NCI-H2196 (cell line): ENCODE measurements at regions not wholly inside any gene's neighbourhood (a gene's known extent, or its start where the extent isn't known, plus 50 kb on each side); places are given as distances from the start of the nearest gene placed in this dataset.
"Not testable (repeated sequence)": the region's sequence is repeated elsewhere in the genome, so short reads cannot be mapped to it uniquely, and the experiment has no call there.

Experiments
- DNase-seq: peaks from one replicate; lab custom pipeline; 2025; ENCODE audit not compliant: unreplicated experiment; lab: John Stamatoyannopoulos, UW

GRCh38 chr20:18876394-18876793 is 62.8 kb downstream of the SCP2D1 start:
- not testable (repeated sequence) for DNase-seq

DNA sequence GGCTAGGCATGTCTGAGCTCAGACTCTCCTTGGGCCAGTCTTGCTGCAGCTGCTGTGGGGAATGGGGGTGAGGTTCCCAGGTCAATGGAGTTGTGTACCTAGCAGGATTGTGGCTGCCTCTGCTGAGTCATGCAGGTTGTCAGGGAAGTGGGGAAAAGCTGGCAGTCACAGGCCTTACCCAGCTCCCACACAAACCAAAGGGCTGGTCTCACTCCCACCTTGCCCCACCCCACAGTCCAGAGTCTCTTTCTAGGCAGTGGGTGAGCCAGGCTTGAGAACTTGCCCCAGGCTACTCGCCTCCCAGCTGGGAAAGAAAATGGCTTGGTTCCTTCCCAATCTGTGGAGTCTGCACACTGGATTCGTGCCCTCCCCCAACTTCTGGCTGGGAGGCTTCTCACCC is 65.7 kb downstream of the SCP2D1 start:
- DNase-seq = no peak

DNA sequence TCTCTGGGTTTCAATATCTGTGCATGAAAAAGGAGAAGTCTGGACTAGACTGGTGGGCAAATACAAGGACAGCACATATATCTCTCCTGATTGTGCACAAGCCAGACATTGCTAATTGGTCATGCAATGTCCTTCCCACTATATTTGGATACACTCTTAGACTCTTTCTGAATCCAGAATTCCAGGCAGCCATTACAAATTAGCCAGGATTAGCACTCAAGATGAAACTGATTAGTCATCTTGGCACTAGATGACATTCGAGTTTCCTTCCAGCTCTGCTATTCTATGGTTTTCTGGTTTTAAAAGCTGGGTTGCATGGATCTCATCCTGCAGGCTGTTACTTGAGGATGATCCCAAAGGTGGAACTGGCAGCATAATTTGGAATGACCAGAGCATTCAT is 73.2 kb downstream of the SCP2D1 start:
- DNase-seq = no peak

DNA sequence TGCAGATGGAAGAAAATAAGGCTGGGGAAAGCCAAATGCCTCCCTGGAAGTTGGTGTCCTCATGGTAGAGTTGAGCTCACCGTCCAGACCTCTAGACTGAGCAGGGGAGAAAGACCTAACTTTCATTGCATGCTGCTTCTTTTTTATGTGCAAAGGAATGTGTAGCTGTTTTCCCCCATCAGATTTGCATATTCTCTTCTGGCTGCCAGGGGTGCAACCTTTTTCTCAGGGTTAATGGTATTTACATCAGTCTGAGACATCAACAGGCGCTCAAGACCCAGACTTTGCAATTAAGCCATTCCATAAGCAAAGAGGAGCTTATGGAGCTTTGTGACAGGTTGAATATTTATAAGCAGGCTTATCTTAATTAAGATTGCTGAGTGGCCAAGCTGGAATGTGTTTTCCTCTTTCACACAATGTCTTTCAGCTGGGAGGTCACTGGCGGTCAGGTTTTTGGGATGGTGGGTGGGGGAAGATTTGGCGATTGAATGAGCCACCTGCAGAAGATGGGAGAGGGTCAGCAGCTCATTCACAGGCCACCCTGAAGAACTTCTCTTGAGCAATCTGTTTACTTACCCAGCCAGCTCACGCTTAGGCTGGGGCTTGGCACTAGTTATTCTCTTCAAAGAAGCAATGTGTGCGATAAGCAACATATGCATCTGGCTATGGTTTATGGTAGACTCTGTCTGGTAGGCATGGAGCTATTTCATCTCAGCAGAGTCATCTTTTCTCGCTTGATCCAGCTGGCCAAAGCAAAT is 88.6 kb downstream of the SCP2D1 start:
- no peak for DNase-seq

- no peak for DNase-seq
Observed at GRCh38 chr20:18904192-18904591, 90.6 kb downstream of the SCP2D1 start.

DNA sequence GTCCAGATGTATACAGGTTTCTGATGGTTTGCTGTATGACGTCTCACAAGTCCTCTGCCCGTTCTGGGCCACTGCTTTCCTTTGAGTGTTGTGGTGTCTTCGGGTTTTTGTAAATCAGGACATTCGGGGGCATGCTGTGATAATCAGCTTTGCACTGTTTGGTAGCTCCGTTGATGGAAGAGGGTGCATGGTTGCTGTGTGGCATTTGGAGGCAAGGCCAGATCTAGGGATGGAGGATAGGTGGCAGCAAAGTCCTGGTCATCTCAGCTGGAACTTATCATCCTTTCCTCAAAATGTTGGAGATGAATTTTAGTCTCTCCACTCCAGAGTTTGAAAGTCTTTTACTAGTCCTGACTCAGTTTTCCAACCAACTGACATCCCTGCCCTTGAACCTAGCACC is 91.0 kb downstream of the SCP2D1 start:
- DNase-seq = peak; percentile 13

DNA sequence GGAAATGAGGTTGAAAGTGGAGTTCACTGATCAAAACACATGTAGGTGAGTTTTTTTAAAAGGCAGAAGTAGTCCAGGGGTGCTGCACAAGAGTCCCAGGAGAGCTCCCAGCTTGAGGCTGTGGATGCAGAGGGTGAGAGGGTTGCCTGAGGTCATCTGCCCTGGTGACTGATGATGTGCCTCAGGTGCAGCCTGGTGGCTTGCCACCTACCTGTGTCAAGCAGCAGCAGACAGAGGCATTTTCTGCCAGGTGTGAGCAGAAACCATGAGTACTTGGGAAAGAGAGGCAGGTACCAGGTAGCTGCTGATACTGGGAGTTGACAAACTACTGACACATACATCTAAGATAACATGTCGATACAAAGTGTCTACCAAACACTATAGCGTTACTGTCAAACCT is 92.5 kb downstream of the SCP2D1 start:
- no peak for DNase-seq

GRCh38 chr20:18907353-18907752 is 93.8 kb downstream of the SCP2D1 start:
- DNase-seq = no peak

GRCh38 chr20:18908109-18908508 is 94.5 kb downstream of the SCP2D1 start:
- no peak for DNase-seq

GRCh38 chr20:18909254-18909653 is 95.7 kb downstream of the SCP2D1 start:
- no peak for DNase-seq

- DNase-seq = peak; percentile 4
Observed at GRCh38 chr20:18913701-18914100, 100.1 kb downstream of the SCP2D1 start.

DNA sequence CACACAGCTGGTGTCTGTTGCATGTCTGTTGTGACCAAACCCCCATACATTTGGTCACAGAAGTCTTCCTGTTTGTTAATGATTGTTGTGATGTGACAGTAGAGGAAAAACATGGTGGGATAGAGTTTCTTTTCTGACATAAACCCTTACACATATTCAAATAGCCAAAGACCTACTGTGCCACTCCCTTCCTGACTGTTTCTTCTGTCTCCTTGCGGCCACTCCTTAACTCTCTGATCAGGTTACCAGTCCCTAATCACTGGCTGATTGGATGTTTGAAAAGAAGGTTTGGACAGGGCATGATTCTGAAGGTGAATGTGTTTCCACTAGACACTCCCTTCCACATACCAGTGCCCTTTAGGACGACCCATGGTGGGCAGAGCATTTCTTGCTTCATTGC is 101.2 kb downstream of the SCP2D1 start:
- no peak for DNase-seq

DNA sequence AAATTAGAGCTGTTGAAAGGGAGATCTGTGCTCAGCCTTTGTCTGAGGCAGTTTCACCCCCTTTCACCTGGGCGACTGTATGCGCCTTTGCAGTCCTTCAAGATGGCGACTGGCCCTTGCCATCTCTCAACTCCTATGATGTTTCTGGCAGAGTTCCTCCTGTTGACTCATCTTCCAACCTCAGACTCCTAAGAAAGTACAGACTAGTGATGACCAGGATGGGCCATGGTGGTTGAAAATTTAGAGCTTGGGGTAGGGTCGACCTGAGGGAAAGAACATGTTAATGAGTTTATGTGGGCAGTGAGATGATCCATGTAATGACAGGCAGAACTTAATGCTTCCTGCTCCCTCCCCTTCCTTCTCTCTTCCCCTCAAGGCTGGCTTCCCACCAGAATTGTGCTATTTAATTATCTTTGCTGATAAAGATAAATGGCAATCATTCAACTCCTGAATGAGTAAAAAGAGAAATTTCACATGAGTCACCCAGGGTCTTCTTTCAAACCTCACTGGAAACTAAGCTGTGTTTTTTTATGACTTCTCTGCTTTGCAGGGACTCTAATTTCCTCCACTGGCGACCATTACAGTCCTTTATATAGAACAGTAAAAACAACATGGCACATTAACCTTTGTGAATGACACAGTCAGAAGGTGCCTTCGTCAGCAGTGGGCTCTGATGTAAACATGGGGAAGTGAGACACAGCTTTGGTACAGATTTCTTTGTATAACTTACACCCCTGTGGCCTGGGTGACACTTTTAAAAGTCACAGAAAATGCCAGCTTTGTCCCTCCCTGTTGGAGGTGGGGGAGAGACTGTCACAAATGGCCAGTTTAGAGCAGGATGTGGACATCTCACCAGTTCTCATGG is 103.5 kb downstream of the SCP2D1 start:
- no peak for DNase-seq

GRCh38 chr20:18919996-18920395 is 106.4 kb downstream of the SCP2D1 start:
- no peak for DNase-seq

- DNase-seq = no peak
Observed at GRCh38 chr20:18921291-18921690, 107.7 kb downstream of the SCP2D1 start.

DNA sequence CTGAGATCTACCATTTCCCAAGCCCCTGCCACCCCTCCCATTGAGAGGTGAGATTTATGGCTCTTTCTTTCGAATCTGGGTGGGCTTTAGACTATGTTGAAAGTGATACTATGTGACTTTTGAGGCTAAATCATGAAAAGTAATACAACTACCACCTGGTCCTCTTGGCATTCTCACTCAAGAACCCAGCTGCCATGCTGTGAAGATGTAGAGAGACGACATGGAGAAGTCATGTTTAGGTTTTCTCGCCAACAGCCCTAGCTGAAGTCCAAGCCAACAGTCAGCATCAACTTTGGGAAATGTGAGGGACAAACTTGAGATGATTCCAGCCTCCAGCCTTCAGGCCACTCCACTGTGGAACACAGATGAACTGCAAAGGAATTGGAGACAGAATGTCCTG is 108.7 kb downstream of the SCP2D1 start:
- DNase-seq = no peak

DNA sequence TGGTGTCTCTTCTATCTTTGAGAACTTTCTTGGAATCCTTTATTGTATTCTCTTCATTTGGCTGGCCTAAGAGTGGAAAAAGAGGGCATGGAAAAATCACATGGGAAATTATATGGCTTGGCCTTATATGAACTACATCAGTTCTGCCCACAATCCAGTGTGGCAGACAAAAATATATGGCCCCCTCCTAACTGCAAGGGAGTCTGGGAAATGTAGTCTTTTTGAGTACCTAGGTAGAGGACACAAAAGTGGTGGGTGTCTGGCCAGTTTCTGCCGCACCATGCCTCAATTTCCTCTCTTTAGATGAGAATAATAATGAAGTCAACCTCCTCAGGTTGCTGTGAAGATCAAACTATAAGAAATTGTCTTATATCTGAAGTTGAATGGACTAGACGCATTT is 109.3 kb downstream of the SCP2D1 start:
- DNase-seq = no peak

GRCh38 chr20:18926965-18927364 is 113.4 kb downstream of the SCP2D1 start:
- DNase-seq = peak; percentile 32

DNA sequence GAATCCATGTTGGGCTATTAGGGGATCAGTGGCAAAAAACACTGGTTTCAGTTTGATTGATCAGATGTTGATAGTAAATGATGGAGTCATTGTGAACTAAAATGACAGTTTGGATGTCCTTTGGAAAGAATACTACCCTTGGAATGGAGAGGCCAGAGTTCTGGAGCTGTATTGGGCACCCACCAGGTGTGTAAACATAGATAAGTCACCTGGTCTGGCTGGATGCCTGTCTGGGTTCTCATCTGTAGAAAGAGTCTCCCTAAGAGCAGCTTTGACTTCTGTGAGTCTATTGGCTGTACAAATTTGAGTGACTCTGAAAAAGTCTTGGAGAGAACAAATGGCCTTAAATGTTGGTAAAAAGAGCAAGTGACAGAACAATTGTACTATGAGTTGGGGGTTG is 115.0 kb downstream of the SCP2D1 start:
- DNase-seq = peak; percentile 30

DNA sequence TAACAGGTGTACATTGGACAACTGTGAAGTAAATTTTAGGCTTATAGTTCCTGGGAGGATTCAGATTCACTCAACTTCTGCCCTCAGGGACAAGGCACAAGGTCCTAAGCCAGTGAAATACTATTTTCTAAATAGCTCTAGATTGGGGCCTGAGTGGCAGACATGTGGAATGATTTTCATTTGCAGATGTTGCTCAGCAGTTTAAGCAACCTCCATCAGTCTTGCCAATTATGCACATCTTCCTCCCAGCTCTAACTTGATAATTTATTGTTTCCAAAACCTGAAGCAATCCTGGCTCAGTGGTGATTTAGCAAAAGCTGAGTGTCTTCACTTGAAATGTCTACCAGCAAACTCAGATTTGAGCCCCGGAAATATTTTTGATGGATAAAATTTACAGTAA is 116.2 kb downstream of the SCP2D1 start:
- DNase-seq = no peak

DNA sequence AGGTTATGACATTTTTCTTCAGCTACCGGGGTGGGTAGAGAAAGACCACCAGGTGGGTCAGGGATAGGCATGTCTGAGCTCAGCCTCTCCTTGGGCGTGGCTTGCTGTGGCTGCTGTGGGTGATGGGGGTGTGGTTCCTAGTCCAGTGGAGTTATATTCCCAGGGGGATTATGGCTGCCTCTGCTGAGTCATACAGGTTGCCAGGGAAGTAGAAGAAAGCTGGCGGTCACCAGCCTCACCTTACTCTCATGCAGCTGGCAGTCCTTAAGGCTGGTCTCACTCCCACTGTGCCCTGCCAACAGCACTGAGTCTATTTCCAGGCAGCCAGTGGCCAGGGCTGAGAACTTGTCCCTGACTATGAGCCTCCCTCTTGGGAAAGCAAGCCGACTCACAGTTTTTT is 130.0 kb downstream of the SCP2D1 start:
- no peak for DNase-seq

DNA sequence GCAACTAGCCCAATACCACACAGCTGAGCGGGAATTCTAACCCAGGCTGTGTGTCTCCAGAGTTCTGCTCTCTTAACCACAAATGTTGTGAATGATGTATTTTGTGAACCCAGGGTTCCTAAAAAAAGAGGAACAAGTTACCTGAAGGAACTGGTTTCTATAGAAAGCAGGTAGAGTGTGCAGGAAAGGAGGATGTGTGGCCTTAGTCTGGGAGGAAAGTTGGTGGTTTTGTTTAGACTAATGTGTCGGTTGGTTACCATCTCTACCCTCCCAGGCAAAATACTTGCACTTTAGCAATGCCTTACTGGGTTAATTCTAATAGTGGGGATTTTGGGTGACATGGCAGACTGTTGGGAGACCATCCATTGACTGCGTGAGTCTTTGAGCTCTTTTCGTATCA is 143.3 kb downstream of the SCP2D1 start:
- DNase-seq = no peak
